ENCODE measurements at regions not wholly inside any gene's neighbourhood (a gene's known extent, or its start where the extent isn't known, plus 50 kb on each side); places are given as distances from the start of the nearest gene placed in this dataset.

DNA sequence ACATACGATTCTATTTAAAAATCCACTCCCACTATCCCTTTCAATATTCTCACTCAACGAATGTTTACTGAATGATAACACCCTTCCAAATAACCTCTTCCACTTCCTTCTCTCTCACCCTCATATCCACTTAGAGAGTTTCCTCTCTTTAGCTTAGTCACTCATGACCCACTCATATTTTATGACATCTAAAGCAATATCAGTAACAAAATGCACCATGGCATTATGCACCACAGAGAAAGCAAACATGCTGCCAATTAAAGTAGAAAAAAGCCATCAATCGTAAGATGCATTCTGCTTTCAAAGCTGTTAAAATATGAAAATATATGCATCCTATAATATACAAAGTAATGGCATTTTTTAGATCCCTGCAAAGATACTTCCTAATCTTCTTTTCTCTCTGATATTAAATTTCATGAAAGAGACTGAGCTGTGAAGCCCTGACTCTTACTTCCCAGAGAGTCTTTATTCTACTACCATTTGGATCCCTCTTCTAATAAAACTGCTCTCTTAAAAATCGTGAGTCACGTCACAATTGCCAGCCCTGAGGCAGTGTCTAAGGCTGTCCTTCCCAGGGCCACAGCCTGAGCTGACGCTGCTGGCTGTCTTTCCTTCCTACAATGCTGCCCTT, 283.0 kb upstream of the KLF6 start:
- Histone ChIP-seq H3K9me3 (ENCODE audit: control insufficient read depth, insufficient read depth, low read length) (no peaks in the 10 kb centered on the region), H3K4me1 (ENCODE audit: control insufficient read depth, insufficient read depth, low read length) (no peaks in the 10 kb centered on the region), H3K27me3 (ENCODE audit: control insufficient read depth, insufficient read depth, low read length) (no peaks in the 10 kb centered on the region), H3K4me3 (ENCODE audit: low read length) (no peak overlapping the region), H3K27ac (ENCODE audit: low read length) (no peak overlapping the region), H3K36me3 (ENCODE audit: control insufficient read depth, insufficient read depth, low read length) (no peaks in the 10 kb centered on the region)
- TF ChIP-seq, protein P1, sequence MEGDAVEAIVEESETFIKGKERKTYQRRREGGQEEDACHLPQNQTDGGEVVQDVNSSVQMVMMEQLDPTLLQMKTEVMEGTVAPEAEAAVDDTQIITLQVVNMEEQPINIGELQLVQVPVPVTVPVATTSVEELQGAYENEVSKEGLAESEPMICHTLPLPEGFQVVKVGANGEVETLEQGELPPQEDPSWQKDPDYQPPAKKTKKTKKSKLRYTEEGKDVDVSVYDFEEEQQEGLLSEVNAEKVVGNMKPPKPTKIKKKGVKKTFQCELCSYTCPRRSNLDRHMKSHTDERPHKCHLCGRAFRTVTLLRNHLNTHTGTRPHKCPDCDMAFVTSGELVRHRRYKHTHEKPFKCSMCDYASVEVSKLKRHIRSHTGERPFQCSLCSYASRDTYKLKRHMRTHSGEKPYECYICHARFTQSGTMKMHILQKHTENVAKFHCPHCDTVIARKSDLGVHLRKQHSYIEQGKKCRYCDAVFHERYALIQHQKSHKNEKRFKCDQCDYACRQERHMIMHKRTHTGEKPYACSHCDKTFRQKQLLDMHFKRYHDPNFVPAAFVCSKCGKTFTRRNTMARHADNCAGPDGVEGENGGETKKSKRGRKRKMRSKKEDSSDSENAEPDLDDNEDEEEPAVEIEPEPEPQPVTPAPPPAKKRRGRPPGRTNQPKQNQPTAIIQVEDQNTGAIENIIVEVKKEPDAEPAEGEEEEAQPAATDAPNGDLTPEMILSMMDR (IDR thresholded peaks at IDR 0.05) = no peak
- Mint-ChIP-seq H3K4me3 (no peak overlapping the region), H3K27ac (no peak overlapping the region), H3K9me3 (no peaks in the 10 kb centered on the region), H3K4me1 (no peaks in the 10 kb centered on the region), H3K36me3 (no peaks in the 10 kb centered on the region), H3K27me3 (ENCODE audit: low read depth in 2 of 2) (no peaks in the 10 kb centered on the region)
- no peak for DNase-seq
- 70% methylated on average over 5 of the region's 6 CpGs for WGBS (ENCODE audit: insufficient coverage)
- no peak for ATAC-seq
- intact Hi-C loops (cut with micrococcal nuclease) = no loop called here

DNA sequence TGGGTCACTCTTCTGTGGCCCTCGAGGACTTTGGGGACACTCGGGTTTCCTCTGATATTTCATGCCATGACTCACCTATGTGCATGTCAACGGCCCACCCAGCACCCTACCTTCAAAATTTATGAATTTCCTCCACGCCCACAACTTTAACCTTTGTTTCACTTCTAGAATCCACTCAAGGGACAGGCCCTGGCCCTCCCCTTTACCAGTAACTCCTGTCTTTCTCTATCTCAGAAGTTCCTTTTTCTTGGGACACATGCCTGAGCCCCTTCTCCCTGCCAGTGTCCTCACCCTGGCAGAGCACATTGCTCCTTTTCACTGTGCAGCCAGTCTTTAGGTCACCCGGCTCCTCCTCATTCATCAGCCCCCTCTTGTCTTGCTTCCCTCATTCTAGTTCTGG, 282.5 kb upstream of the KLF6 start:
- H3K36me3 Mint-ChIP-seq = no peaks in the 10 kb centered on the region
- no peaks in the 10 kb centered on the region for H3K9me3 ChIP-seq (ENCODE audit: control insufficient read depth, insufficient read depth, low read length)
- no peaks in the 10 kb centered on the region for H3K27me3 Mint-ChIP-seq (ENCODE audit: low read depth in 2 of 2)
- 54% methylated on average over 5 of the region's 5 CpGs for WGBS (ENCODE audit: insufficient coverage)
- H3K27ac ChIP-seq (ENCODE audit: low read length) = no peak overlapping the region
- intact Hi-C loops (cut with micrococcal nuclease) = no loop called here
- H3K27ac Mint-ChIP-seq = no peak overlapping the region
- TF ChIP-seq, protein P1 (IDR thresholded peaks at IDR 0.05) = no peak
- H3K4me1 ChIP-seq (ENCODE audit: control insufficient read depth, insufficient read depth, low read length) = no peaks in the 10 kb centered on the region
- DNase-seq (no peak), ATAC-seq (no peak)
- no peaks in the 10 kb centered on the region for H3K9me3 Mint-ChIP-seq
- H3K36me3 ChIP-seq (ENCODE audit: control insufficient read depth, insufficient read depth, low read length) = no peaks in the 10 kb centered on the region
- H3K27me3 ChIP-seq (ENCODE audit: control insufficient read depth, insufficient read depth, low read length) = no peaks in the 10 kb centered on the region
- no peak overlapping the region for H3K4me3 ChIP-seq (ENCODE audit: low read length)
- H3K4me3 Mint-ChIP-seq = no peak overlapping the region
- no peaks in the 10 kb centered on the region for H3K4me1 Mint-ChIP-seq

DNA sequence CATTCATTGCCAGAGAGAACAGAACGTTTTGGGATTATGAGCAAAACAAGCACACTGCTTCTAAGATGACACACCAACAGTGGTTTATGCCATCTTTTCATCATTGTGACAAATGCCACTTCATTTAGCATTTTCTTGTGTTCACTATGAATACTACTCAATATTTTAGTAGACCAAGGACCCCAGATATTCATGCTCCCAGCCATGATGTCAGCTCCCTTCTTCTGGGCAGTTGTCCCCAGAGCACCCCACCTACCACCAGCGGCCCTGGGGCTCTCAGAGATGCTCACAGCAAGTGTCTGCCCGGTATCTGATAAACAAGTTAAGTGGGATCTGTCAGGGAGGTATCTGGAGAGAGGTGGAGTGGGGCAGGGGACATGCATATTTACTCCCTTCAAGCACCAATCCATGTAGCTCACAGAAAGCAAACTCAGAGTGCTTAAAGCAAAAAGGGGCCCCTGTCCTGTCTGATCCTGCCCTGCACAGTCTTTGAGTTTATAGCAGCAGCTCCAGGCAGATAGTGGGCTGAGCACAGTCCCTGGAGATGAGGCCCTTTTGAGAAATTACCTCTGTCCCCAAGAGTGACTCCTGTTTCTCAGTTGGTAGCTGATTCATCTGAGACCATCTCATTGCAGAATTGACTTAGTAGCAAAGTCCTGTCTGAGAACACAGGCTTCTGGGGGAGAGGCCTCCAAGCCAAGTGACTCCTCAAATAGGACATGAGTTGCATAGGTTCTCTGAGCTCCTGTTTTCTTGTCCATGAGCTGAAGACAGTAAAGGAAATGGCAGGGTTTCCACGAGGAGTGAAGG, 281.8 kb upstream of the KLF6 start:
- Mint-ChIP-seq H3K36me3 (no peaks in the 10 kb centered on the region), H3K27ac (no peak overlapping the region), H3K27me3 (ENCODE audit: low read depth in 2 of 2) (no peaks in the 10 kb centered on the region), H3K9me3 (no peaks in the 10 kb centered on the region), H3K4me1 (no peaks in the 10 kb centered on the region), H3K4me3 (no peak overlapping the region)
- no peaks in the 10 kb centered on the region for H3K4me1 ChIP-seq (ENCODE audit: control insufficient read depth, insufficient read depth, low read length)
- ATAC-seq = no peak
- H3K36me3 ChIP-seq (ENCODE audit: control insufficient read depth, insufficient read depth, low read length) = no peaks in the 10 kb centered on the region
- TF ChIP-seq, protein P1 (IDR thresholded peaks at IDR 0.05) = no peak
- no peak for DNase-seq
- intact Hi-C loops (cut with micrococcal nuclease) = no loop called here
- no peaks in the 10 kb centered on the region for H3K9me3 ChIP-seq (ENCODE audit: control insufficient read depth, insufficient read depth, low read length)
- H3K27ac ChIP-seq (ENCODE audit: low read length) = no peak overlapping the region
- no peaks in the 10 kb centered on the region for H3K27me3 ChIP-seq (ENCODE audit: control insufficient read depth, insufficient read depth, low read length)
- H3K4me3 ChIP-seq (ENCODE audit: low read length) = no peak overlapping the region
- WGBS (ENCODE audit: insufficient coverage) = 58% methylated on average over 2 of the region's 4 CpGs

Data from natural killer cell (primary cell).